ENCODE measurements at regions not wholly inside any gene's neighbourhood (a gene's known extent, or its start where the extent isn't known, plus 50 kb on each side); places are given as distances from the start of the nearest gene placed in this dataset.
"Not testable (repeated sequence)": the region's sequence is repeated elsewhere in the genome, so short reads cannot be mapped to it uniquely, and the experiment has no call there.

- DNase-seq (ENCODE audit: low read depth), result no peak
These were observed 805.1 kb upstream of the ADAMTS5 start for GRCh38 chr21:27771938-27772483.

- no peak for DNase-seq (ENCODE audit: low read depth)
These were observed 802.9 kb upstream of the ADAMTS5 start for GRCh38 chr21:27769763-27770162.

GRCh38 chr21:27768046-27768637 lies 801.3 kb upstream of the ADAMTS5 start:
- DNase-seq (ENCODE audit: low read depth), result not testable (repeated sequence)

- DNase-seq (ENCODE audit: low read depth), result no peak
These were observed 797.2 kb upstream of the ADAMTS5 start for GRCh38 chr21:27764056-27764455.

- DNase-seq (ENCODE audit: low read depth), result no peak
These were observed 794.7 kb upstream of the ADAMTS5 start for GRCh38 chr21:27761623-27762022.

- no peak for DNase-seq (ENCODE audit: low read depth)
These were observed 792.9 kb upstream of the ADAMTS5 start for GRCh38 chr21:27759820-27760219.

GRCh38 chr21:27759091-27759659 lies 792.3 kb upstream of the ADAMTS5 start:
- DNase-seq (ENCODE audit: low read depth), result no peak

- DNase-seq (ENCODE audit: low read depth), result no peak
These were observed 789.3 kb upstream of the ADAMTS5 start for GRCh38 chr21:27756191-27756590.

GRCh38 chr21:27743971-27744564 lies 777.2 kb upstream of the ADAMTS5 start:
- DNase-seq (ENCODE audit: low read depth), result no peak

GRCh38 chr21:27741736-27742135 lies 774.8 kb upstream of the ADAMTS5 start:
- no peak for DNase-seq (ENCODE audit: low read depth)

GRCh38 chr21:27740084-27740483 lies 773.2 kb upstream of the ADAMTS5 start:
- DNase-seq (ENCODE audit: low read depth), result no peak

- no peak for DNase-seq (ENCODE audit: low read depth)
These were observed 772.3 kb upstream of the ADAMTS5 start for GRCh38 chr21:27739187-27739586.

GRCh38 chr21:27735699-27736098 lies 768.8 kb upstream of the ADAMTS5 start:
- no peak for DNase-seq (ENCODE audit: low read depth)

GRCh38 chr21:27734146-27734545 lies 767.3 kb upstream of the ADAMTS5 start:
- no peak for DNase-seq (ENCODE audit: low read depth)

- no peak for DNase-seq (ENCODE audit: low read depth)
These were observed 759.0 kb upstream of the ADAMTS5 start for GRCh38 chr21:27725916-27726315.

GRCh38 chr21:27722095-27722494 lies 755.2 kb upstream of the ADAMTS5 start:
- DNase-seq (ENCODE audit: low read depth), result no peak

- no peak for DNase-seq (ENCODE audit: low read depth)
These were observed 754.8 kb upstream of the ADAMTS5 start for GRCh38 chr21:27721675-27722074.

- DNase-seq (ENCODE audit: low read depth), result no peak
These were observed 752.3 kb upstream of the ADAMTS5 start for GRCh38 chr21:27719226-27719625.

- DNase-seq (ENCODE audit: low read depth), result no peak
These were observed 748.2 kb upstream of the ADAMTS5 start for GRCh38 chr21:27715131-27715530.

GRCh38 chr21:27713154-27714109 lies 746.5 kb upstream of the ADAMTS5 start:
- DNase-seq (ENCODE audit: low read depth), result no peak

GRCh38 chr21:27704567-27705166 lies 737.8 kb upstream of the ADAMTS5 start:
- DNase-seq (ENCODE audit: low read depth), result no peak

- DNase-seq (ENCODE audit: low read depth), result no peak
These were observed 736.9 kb upstream of the ADAMTS5 start for GRCh38 chr21:27703791-27704190.
